ENCODE measurements at regions not wholly inside any gene's neighbourhood (a gene's known extent, or its start where the extent isn't known, plus 50 kb on each side); places are given as distances from the start of the nearest gene placed in this dataset.
"Not testable (repeated sequence)": the region's sequence is repeated elsewhere in the genome, so short reads cannot be mapped to it uniquely, and the experiment has no call there.

GRCh38 chr10:23584396-23584795 is 145.5 kb downstream of the OTUD1 start:
- no peaks in the 10 kb centered on the region for H3K9me3 ChIP-seq (ENCODE audit: control insufficient read depth, low read length)
- H3K4me3 Mint-ChIP-seq: no peak overlapping the region

DNA sequence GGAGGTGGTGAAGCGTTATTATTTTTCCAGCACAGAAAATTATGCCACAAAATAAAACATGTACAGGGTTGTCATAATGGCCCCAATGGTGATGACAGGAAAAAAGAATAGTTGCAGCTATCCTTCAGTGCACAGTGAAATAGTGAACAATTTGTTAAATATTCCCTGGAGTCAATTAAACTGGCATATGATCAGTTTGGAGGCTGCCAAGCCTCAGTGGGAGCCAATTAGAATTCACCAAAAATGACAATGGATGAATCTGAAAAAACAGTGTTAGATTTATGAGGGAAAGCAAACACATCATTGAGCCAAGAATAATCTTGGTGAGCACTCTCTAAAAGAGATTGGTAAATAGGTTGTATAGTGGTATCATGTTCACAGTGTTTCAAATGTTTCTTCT is 146.3 kb downstream of the OTUD1 start:
- no peak overlapping the region for H3K4me3 ChIP-seq (ENCODE audit: low read length)
- no peak overlapping the region for H3K27ac Mint-ChIP-seq
- no peak overlapping the region for H3K4me3 Mint-ChIP-seq
- no peak overlapping the region for H3K27ac ChIP-seq (ENCODE audit: low read depth, low read length)
- TF ChIP-seq CTCF (conservative IDR thresholded peaks at IDR 0.05): no peak
- H3K27me3 Mint-ChIP-seq (ENCODE audit: insufficient read depth): peaks cover under 1% of the 10 kb centered on the region
- no peaks in the 10 kb centered on the region for H3K36me3 ChIP-seq (ENCODE audit: control insufficient read depth, insufficient read depth, low read length)
- H3K9me3 Mint-ChIP-seq: peaks cover 14% of the 10 kb centered on the region
- H3K27me3 ChIP-seq (ENCODE audit: control insufficient read depth, insufficient read depth, low read length, poor library complexity, severe bottlenecking): peaks cover 8% of the 10 kb centered on the region
- no peak overlapping the region for H3K9ac ChIP-seq (ENCODE audit: extremely low read depth, low read length, poor library complexity, severe bottlenecking)
- no peak for DNase-seq
- H3K9me3 ChIP-seq (ENCODE audit: control insufficient read depth, low read length): no peaks in the 10 kb centered on the region
- no peaks in the 10 kb centered on the region for H3K4me1 ChIP-seq (ENCODE audit: control insufficient read depth, insufficient read depth, low read length)
- 100% methylated on average over 1 of the region's 1 CpG; no CpG with 5 or more reads in 1 of the 2 experiments for WGBS, 2 experiments (ENCODE audit: insufficient coverage in 1 of 2, insufficient read length in 1 of 2)
- H3K36me3 Mint-ChIP-seq (ENCODE audit: low read depth): no peaks in the 10 kb centered on the region
- H3K4me1 Mint-ChIP-seq: no peaks in the 10 kb centered on the region

More at GRCh38 chr10:23584396-23584795, 145.5 kb downstream of the OTUD1 start:
- peaks cover 1% of the 10 kb centered on the region for H3K27me3 Mint-ChIP-seq (ENCODE audit: insufficient read depth)
- 88 to 100% methylated on average over 2 of the region's 2 CpGs for whole genome bisulfite sequencing, 2 experiments (ENCODE audit: insufficient coverage in 1 of 2, insufficient read length in 1 of 2)
- Histone ChIP-seq H3K27me3 (ENCODE audit: control insufficient read depth, insufficient read depth, low read length, poor library complexity, severe bottlenecking) (peaks cover 8% of the 10 kb centered on the region), H3K36me3 (ENCODE audit: control insufficient read depth, insufficient read depth, low read length) (no peaks in the 10 kb centered on the region), H3K27ac (ENCODE audit: low read depth, low read length) (no peak overlapping the region), H3K4me1 (ENCODE audit: control insufficient read depth, insufficient read depth, low read length) (no peaks in the 10 kb centered on the region), H3K4me3 (ENCODE audit: low read length) (no peak overlapping the region), H3K9ac (ENCODE audit: extremely low read depth, low read length, poor library complexity, severe bottlenecking) (no peak overlapping the region)
- DNase-seq: no peak
- H3K4me1 Mint-ChIP-seq: no peaks in the 10 kb centered on the region
- H3K27ac Mint-ChIP-seq: no peak overlapping the region
- no peak for TF ChIP-seq CTCF (conservative IDR thresholded peaks at IDR 0.05)
- no peaks in the 10 kb centered on the region for H3K36me3 Mint-ChIP-seq (ENCODE audit: low read depth)
- H3K9me3 Mint-ChIP-seq: peaks cover 14% of the 10 kb centered on the region

GRCh38 chr10:23585666-23586065 is 146.8 kb downstream of the OTUD1 start:
- Mint-ChIP-seq H3K4me3 (no peak overlapping the region), H3K4me1 (no peaks in the 10 kb centered on the region)
- 73 to 83% methylated on average over 2 of the region's 2 CpGs for WGBS, 2 experiments (ENCODE audit: insufficient coverage in 1 of 2, insufficient read length in 1 of 2)

GRCh38 chr10:23595278-23595677 is 156.4 kb downstream of the OTUD1 start:
- DNase-seq; H3K27me3 ChIP-seq (ENCODE audit: control insufficient read depth, insufficient read depth, low read length, poor library complexity, severe bottlenecking); H3K4me1 Mint-ChIP-seq; H3K9me3 ChIP-seq (ENCODE audit: control insufficient read depth, low read length); H3K36me3 Mint-ChIP-seq (ENCODE audit: low read depth); H3K4me3 Mint-ChIP-seq; H3K27me3 Mint-ChIP-seq (ENCODE audit: insufficient read depth); H3K4me3 ChIP-seq (ENCODE audit: low read length); H3K36me3 ChIP-seq (ENCODE audit: control insufficient read depth, insufficient read depth, low read length); H3K9ac ChIP-seq (ENCODE audit: extremely low read depth, low read length, poor library complexity, severe bottlenecking); H3K27ac ChIP-seq (ENCODE audit: low read depth, low read length); H3K4me1 ChIP-seq (ENCODE audit: control insufficient read depth, insufficient read depth, low read length); H3K27ac Mint-ChIP-seq: not testable (repeated sequence)
- 94 to 97% methylated on average over 5 to 10 of the region's 10 CpGs for WGBS, 2 experiments (ENCODE audit: insufficient coverage in 1 of 2, insufficient read length in 1 of 2)
- peaks cover 85% of the 10 kb centered on the region for H3K9me3 Mint-ChIP-seq

More at GRCh38 chr10:23585666-23586065, 146.8 kb downstream of the OTUD1 start:
- Histone ChIP-seq H3K27me3 (ENCODE audit: control insufficient read depth, insufficient read depth, low read length, poor library complexity, severe bottlenecking) (peaks cover 8% of the 10 kb centered on the region), H3K4me1 (ENCODE audit: control insufficient read depth, insufficient read depth, low read length) (no peaks in the 10 kb centered on the region), H3K9ac (ENCODE audit: extremely low read depth, low read length, poor library complexity, severe bottlenecking) (no peak overlapping the region), H3K27ac (ENCODE audit: low read depth, low read length) (no peak overlapping the region), H3K36me3 (ENCODE audit: control insufficient read depth, insufficient read depth, low read length) (no peaks in the 10 kb centered on the region), H3K9me3 (ENCODE audit: control insufficient read depth, low read length) (no peaks in the 10 kb centered on the region), H3K4me3 (ENCODE audit: low read length) (no peak overlapping the region)
- H3K27ac Mint-ChIP-seq: no peak overlapping the region
- H3K9me3 Mint-ChIP-seq: peaks cover 14% of the 10 kb centered on the region
- no peaks in the 10 kb centered on the region for H3K27me3 Mint-ChIP-seq (ENCODE audit: insufficient read depth)
- no peak for DNase-seq
- no peak for TF ChIP-seq CTCF (conservative IDR thresholded peaks at IDR 0.05)
- no peaks in the 10 kb centered on the region for H3K36me3 Mint-ChIP-seq (ENCODE audit: low read depth)

Measured in endodermal cell (in vitro differentiated cells).